Activated gamma-delta T cell treated with anti-CD3 and anti-CD28 coated beads, Interleukin-2, amount 50 U/mL, for 16 hours (primary cell): ENCODE measurements at regions not wholly inside any gene's neighbourhood (a gene's known extent, or its start where the extent isn't known, plus 50 kb on each side); places are given as distances from the start of the nearest gene placed in this dataset.
"Not testable (repeated sequence)": the region's sequence is repeated elsewhere in the genome, so short reads cannot be mapped to it uniquely, and the experiment has no call there.

Source experiments
- DNase-seq: peaks from one replicate; pipeline ENCODE4 v3.0.0-alpha.2; 2020; ENCODE audit warnings: low read depth

- DNase-seq, result no peak
These were observed 238.3 kb downstream of the COG6 start for GRCh38 chr13:39893808-39894207.

GRCh38 chr13:39894586-39894985, 239.1 kb downstream of the COG6 start:
- DNase-seq, result no peak

- DNase-seq, result no peak
These were observed 239.8 kb downstream of the COG6 start for GRCh38 chr13:39895254-39895653.

- DNase-seq, result no peak
These were observed 242.2 kb downstream of the COG6 start for GRCh38 chr13:39897636-39898035.

GRCh38 chr13:39900106-39900750, 244.8 kb downstream of the COG6 start:
- DNase-seq, result no peak

GRCh38 chr13:39904959-39905358, 249.5 kb downstream of the COG6 start:
- no peak for DNase-seq

- no peak for DNase-seq
These were observed 254.2 kb downstream of the COG6 start for GRCh38 chr13:39909634-39910033.

GRCh38 chr13:39910041-39910440, 254.6 kb downstream of the COG6 start:
- no peak for DNase-seq

GRCh38 chr13:39910833-39911232, 255.4 kb downstream of the COG6 start:
- DNase-seq, result no peak

- no peak for DNase-seq
These were observed 257.9 kb downstream of the COG6 start for GRCh38 chr13:39913339-39913738.

GRCh38 chr13:39913928-39914327, 258.5 kb downstream of the COG6 start:
- no peak for DNase-seq

- no peak for DNase-seq
These were observed 260.0 kb downstream of the COG6 start for GRCh38 chr13:39915418-39915817.

- no peak for DNase-seq
These were observed 260.9 kb downstream of the COG6 start for GRCh38 chr13:39916330-39916729.

GRCh38 chr13:39918620-39919236, 263.3 kb downstream of the COG6 start:
- DNase-seq, result no peak

- DNase-seq, result no peak
These were observed 265.2 kb downstream of the COG6 start for GRCh38 chr13:39920613-39921012.

- no peak for DNase-seq
These were observed 270.9 kb downstream of the COG6 start for GRCh38 chr13:39926345-39926744.

GRCh38 chr13:39928261-39928660, 272.8 kb downstream of the COG6 start:
- no peak for DNase-seq

GRCh38 chr13:39929583-39929982, 274.1 kb downstream of the COG6 start:
- no peak for DNase-seq

- DNase-seq, result no peak
These were observed 274.6 kb downstream of the COG6 start for GRCh38 chr13:39930060-39930459.

- no peak for DNase-seq
These were observed 275.3 kb downstream of the COG6 start for GRCh38 chr13:39930544-39931444.

GRCh38 chr13:39931505-39931904, 276.0 kb downstream of the COG6 start:
- no peak for DNase-seq

GRCh38 chr13:39932514-39932913, 277.1 kb downstream of the COG6 start:
- not testable (repeated sequence) for DNase-seq

- DNase-seq, result no peak
These were observed 279.7 kb downstream of the COG6 start for GRCh38 chr13:39935155-39935554.
